SK-N-MC (cell line): ENCODE measurements at regions not wholly inside any gene's neighbourhood (a gene's known extent, or its start where the extent isn't known, plus 50 kb on each side); places are given as distances from the start of the nearest gene placed in this dataset.

Experiments used
- EZH2 ChIP-seq: fragments of 200-600 bp; sonication (generic); IDR thresholded peaks from one replicate; pipeline ENCODE4 v1.6.1; 2017; ENCODE audit warnings: antibody characterized with exemption
- FOXP2 ChIP-seq: optimal IDR thresholded peaks from 2 replicates; pipeline ENCODE3; 2011; ENCODE audit warnings: mild to moderate bottlenecking, moderate library complexity; ENCODE audit not compliant: insufficient read depth; ENCODE audit errors: extremely low read length, control extremely low read depth
- POLR2AphosphoS5 ChIP-seq: IDR thresholded peaks from 2 replicates; pipeline ENCODE4 v1.6.1; 2012; ENCODE audit warnings: mild to moderate bottlenecking, low read depth, low read length, borderline replicate concordance

- no peak for TF ChIP-seq POLR2AphosphoS5
- no peak for TF ChIP-seq EZH2
- no peak for TF ChIP-seq FOXP2
These were observed 181.1 kb upstream of the DPP10 start for GRCh38 chr2:114261366-114261765.
